ENCODE measurements at regions not wholly inside any gene's neighbourhood (a gene's known extent, or its start where the extent isn't known, plus 50 kb on each side); places are given as distances from the start of the nearest gene placed in this dataset.
"Not testable (repeated sequence)": the region's sequence is repeated elsewhere in the genome, so short reads cannot be mapped to it uniquely, and the experiment has no call there.

DNA sequence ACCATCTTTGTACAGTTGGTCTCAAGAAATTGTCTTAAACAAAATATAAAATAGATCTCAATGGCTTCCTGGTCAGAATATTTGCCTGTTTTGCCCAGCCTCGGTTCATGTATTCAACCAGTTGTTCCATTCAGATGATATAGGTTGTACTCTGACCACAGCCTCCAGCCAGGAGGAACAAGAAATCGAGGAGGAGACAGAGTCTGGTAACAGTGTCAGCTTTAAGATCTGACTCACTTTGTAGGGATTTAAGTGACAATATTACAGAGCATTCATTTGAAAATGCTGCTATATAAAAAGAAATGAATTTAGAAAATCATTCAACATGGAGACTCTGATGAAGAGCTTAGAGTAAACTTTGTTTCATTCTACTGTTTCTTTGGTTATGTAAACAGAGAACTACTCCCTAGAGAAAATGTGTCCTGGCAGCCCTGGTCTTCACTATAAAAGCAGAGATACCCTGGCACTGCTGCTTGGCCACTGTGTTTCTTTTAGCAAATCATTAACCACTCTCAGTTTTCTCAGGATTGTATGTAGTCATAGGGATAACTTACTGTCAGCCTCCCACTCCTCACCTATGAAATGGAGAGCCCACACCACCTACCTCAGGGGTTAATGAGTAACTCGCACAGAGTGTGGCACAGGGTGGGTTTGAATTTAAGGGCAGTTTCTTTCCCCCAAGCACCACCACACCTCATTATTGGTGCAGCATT is 53.5 kb downstream of the PAGE2 start:
- no peak for DNase-seq (ENCODE audit: low read depth in 4 of 4, low spot score in 1 of 4)

DNA sequence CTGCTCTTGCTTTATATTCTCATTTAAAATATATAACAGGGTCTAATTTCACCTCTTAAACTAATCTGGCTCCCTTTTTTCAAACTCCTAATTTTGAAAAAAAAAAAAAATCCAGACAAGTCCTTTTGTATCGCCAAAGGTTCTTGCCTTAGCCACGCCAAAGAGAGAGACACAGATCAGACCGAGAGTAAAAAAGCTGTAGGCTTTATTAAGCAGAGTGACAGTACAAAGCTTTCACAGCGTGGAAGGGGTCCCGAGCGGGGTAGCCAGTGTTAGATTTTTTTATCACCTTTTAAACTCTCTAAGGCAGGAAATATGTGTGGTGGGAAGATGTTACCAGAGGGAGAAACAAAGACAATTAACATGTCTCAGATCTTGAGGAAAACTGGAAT is 54.1 kb downstream of the PAGE2 start:
- DNase-seq (ENCODE audit: low read depth in 4 of 4, low spot score in 1 of 4), result no peak

DNA sequence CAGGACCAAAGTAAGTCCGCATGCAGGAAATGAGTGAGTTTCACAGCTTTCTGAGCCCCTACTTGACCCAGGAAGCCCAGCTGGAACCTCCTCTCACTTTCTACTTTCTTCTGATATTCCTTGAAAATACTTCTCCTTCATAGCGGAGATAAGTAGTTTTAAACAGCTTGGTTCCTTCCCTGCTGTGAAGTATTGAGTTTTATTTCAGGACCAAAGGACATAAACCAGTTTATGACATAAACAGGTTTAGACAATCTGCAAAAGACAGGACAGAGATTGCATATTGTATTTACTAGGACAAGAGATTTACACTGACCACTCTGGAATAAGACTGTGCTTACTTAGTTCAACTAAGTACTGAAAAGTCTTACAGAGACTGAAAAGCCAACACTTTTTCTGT is 54.8 kb downstream of the PAGE2 start:
- no peak for DNase-seq (ENCODE audit: low read depth in 4 of 4, low spot score in 1 of 4)

DNA sequence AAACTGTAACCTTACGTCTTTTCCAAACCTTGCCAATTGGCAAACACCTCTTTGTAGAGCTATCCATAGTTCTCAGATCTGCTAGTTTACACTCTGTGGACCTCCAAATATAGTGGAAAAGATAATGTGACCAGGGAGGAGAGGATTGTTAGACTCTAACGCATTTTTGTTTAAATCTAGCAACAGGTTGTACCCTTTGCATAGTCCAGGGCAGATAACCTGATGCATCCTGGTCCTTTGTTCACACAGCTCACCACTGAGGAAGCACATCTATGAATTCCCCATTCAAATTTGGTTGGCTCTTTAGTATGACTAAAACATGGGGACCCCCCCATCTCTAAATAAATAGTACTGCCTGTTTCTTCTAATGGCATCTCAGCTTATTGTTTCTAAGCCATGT is 55.9 kb downstream of the PAGE2 start:
- DNase-seq (ENCODE audit: low read depth in 4 of 4, low spot score in 1 of 4), result no peak

DNA sequence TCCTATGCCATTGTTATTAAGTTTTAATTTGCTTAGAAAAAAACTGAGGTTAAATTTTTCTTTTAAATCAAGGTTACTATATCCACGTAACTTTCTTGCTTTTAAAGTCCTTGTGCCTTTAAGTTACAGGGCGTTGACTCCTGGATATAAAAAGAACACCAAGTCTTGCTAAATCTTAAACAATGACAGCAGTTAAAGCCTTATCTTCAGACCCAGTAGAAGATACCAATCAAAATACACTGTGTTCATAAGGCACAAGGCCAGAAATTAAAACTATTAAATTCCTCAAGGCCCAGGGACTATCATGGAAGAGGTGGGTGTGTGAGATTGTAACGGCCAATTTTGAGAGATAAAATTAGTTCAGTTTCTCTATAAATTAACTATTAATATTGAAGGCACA is 60.4 kb downstream of the PAGE2 start:
- DNase-seq (ENCODE audit: low read depth in 4 of 4, low spot score in 1 of 4), result no peak

DNA sequence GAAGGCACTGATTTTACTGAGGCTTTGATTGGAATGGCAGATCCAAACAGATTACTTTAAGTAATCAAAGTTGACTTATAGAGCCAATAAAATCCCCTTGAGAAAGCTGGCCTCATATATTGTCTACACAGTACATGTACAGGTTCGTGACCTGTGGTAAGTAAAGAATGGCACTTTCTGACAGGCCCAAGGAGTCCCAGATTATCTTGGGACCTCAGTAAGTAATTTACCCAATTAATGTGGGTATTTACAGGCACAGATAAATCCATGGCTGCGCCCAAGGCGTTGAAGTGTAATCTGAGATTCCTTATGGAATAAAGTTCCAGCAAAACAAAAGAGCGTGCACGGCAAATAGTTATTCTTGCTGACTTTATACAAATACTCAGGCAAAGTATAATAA is 62.4 kb downstream of the PAGE2 start:
- DNase-seq (ENCODE audit: low read depth in 4 of 4, low spot score in 1 of 4), result no peak

DNA sequence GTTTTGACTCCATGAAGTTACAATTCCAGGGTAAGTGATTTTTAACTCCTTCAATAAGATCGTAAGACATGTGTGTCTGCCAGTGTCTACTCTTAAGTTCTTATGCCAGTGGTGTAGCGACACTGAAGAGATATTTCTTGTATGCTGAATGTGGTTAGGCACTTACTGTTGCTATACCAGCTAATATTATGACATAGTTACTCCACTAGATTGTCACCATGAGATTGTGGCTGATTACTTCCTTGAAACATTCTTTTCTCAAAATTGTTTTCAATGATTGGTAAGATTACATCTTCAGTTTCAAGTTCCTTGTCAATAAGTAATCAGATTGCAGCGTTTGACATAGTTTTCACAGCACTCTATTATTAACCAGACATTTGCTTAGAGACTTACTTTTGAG is 60.6 kb upstream of the PAGE5 start:
- no peak for DNase-seq (ENCODE audit: low read depth in 4 of 4, low spot score in 1 of 4)

DNA sequence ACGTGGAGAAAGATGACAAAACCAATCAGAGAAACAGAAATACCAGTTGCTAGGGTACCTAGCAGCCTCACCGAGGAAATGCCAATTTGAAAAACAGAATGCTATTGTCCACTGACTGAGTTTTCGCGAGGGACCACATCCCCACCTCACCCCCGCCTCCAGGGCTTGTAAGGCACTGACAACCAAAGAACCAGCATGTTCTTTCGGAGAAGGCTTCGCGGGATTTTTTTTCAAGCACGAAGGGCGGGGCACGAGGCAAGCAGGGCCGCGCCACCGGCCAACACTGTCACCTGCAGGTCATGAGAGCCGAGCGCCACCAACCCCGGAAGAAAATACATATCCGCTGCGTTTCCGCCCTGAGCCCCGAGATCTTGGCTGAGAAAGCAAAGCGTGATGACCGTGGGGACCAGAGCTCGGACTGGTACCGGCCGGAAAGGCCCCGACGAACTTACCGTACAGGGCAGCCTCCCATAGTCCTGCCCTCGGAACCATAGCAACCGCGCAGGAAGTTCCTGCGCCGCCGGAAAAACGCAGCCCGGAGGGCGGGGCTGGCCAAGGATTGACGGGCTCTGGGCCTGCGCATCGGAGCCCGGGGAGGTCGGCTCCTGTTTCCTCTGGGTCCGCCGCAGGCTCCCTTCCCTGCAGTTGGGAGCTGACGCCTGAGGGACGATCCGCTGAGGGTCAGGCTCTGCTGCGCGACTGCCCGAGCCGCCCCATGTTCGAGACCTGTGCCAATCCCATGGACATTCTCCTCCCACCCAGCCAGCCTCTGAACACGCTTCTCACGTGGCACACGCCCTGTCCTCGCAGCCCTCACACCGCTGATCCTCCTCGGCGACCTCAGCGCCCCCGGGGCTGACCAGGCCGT is 59.2 kb upstream of the PAGE5 start:
- DNase-seq (ENCODE audit: low read depth in 4 of 4, low spot score in 1 of 4), result peak; percentile 73 to 78 (median 74)

DNA sequence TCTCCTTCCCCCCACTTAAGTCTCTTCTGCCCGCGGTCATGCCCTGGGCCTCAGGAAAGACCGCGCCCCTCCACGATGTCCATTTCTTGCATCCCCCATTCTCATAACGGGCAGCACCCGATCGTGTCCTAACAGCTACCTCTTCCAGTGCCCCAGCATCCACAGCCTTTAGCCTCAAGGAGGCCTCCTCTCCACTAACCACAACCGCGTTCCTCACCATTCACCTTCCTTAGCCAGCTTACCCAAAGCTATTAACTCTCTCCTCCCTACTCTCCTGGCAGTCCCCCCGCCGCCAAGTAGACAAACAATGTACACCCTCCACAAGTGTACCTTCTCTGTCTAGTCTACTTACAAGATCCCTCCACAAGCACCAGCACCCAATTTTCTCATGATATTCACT is 58.6 kb upstream of the PAGE5 start:
- DNase-seq (ENCODE audit: low read depth in 4 of 4, low spot score in 1 of 4), result no peak

DNA sequence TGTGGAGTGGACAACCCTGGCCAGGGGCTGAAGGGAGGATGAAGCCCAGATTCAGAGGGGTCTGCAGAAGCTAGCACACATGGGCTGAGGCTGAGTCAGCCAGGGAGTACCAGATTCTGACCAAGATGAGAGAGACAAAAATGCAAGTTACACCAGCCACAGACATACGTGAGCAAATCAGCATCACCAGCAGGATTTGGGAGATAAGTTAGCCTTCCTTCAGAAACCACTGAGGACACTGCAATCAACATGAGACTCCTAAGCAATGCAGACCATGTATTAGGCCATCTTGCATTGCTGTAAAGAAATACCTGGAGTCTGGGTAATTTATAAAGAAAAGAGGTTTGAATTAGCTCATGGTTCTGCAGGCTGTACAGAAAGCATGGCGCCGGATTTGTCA is 57.0 kb upstream of the PAGE5 start:
- no peak for DNase-seq (ENCODE audit: low read depth in 4 of 4, low spot score in 1 of 4)

DNA sequence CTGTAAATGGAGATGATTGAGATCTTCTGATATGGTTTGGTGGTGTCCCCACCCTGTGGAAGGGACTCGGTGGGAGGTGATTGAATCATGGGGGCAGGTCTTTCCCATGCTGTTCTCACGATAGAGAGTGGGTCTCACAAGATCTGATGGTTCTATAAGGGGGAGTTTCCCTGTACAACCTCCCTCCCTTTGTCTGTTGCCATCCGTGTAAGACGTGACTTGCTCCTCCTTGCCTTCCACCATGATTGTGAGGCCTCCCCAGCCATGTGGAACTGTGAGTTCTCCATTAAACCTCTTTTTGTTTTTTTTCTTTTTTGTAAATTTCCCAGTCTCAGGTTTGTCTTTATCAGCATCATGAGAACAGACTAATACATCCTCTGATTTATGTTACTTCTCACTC is 55.1 kb upstream of the PAGE5 start:
- not testable (repeated sequence) for DNase-seq (ENCODE audit: low read depth in 4 of 4, low spot score in 1 of 4)

DNA sequence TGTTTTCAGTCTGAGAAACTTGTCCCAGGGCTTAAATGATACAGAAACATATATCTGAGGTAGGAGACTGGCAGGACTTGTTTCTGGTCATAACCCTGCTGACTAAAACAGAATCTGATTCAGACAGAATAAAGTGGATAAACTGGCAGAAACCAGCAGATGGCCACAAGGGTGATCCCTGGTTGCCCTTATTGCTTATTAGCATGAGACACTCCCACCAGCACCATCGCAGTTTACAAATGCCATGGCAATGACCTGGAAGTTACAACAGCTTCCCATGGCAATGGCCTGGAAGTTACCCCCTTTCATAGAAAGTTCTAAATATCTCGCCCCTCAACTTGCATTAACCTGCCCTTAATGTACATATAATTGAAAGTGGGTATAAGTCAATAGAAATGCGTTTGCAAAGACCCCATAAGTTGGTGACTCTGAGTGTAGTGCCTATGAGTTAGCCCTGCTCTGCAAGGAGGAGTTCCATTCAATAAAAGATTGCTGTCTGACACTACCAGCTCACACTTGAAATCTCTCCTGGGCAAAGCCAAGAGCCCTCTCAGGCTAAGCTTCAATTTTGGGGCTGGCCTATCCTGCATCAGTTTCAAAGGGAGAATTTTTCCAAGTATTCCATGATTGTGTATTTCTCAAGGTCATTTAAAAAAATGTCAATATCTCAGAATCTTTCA is 52.9 kb upstream of the PAGE5 start:
- no peak for DNase-seq (ENCODE audit: low read depth in 4 of 4, low spot score in 1 of 4)

DNA sequence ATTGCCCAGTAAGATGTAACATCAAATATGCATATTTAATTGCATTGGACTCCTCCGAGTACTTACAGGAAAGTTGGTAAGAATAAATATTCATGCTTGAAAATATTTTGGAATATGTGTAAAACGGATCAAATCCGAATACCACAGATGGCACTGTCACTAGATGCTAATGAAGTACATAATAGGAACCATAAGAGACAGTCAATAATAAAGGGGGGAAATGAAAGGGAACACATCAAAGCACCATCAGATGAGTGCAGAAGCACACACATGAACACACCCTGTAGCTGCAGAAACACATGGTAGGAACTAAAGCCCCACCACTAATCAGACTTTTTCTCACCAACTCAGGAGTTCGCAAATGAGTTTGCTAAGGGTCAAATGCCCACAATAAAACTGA is 52.2 kb upstream of the PAGE5 start:
- DNase-seq (ENCODE audit: low read depth in 4 of 4, low spot score in 1 of 4), result no peak

DNA sequence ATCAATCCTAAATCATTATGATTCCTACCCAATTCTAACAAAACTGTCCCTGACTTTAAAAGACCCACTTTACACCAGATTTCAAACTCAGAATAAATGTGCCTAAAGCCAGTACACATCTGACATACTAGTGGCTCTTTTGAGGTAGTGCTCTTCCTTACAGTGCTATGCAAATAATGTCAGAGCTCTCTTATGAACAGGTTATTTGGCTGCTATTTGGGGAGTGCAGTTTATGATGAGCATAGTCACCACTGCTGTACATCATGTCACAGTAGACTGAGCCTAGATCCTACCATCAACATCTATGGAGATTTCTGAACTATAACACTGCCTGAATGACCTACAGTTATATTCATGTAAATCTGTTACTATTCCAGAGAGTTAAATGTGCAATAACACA is 50.4 kb upstream of the PAGE5 start:
- DNase-seq (ENCODE audit: low read depth in 4 of 4, low spot score in 1 of 4), result no peak
